ENCODE measurements at regions not wholly inside any gene's neighbourhood (a gene's known extent, or its start where the extent isn't known, plus 50 kb on each side); places are given as distances from the start of the nearest gene placed in this dataset.
"Not testable (repeated sequence)": the region's sequence is repeated elsewhere in the genome, so short reads cannot be mapped to it uniquely, and the experiment has no call there.

DNA sequence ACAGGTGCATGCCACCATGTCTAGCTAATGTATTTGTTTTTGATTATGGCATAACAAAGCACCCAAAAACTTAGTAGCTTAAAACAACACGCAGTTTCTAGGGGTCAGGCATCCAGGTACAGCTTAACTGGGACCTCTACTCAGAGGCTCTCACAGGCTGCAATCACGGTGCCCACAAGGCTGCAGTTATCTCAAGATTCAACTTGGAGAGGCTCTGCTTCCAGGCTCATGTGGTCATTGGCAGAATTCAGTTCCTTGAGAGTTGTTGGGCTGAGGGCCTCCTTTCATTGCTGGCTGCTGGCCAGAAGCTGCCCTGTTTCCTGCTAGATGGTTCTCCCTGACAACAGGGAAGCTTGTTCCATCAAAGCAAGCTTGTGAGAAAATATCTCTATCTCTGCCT lies 348.1 kb downstream of the NPIPA7 start:
- ATAC-seq; DNase-seq; intact Hi-C loops (cut with DNase I, micrococcal nuclease): not testable (repeated sequence)

DNA sequence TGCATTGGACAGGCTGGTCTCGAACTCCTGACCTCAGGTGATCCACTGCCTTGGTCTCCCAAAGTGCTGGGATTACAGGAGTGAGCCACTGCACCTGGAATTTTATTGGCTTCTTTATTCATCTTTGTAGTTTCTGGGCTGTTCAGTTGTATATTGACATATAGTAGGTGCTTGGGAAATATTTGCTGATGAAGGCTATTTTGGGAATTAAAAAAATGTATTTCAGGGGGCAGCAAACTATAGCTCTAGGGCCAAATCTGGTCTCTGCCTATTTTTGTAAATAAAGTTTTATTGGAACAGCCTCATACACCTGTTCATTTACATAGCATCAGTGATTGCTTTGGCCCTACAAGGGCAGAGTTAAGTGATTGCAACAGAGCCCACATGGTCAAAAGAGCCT lies 363.6 kb downstream of the NPIPA7 start:
- DNase-seq; ATAC-seq; intact Hi-C loops (cut with DNase I, micrococcal nuclease): not testable (repeated sequence)

DNA sequence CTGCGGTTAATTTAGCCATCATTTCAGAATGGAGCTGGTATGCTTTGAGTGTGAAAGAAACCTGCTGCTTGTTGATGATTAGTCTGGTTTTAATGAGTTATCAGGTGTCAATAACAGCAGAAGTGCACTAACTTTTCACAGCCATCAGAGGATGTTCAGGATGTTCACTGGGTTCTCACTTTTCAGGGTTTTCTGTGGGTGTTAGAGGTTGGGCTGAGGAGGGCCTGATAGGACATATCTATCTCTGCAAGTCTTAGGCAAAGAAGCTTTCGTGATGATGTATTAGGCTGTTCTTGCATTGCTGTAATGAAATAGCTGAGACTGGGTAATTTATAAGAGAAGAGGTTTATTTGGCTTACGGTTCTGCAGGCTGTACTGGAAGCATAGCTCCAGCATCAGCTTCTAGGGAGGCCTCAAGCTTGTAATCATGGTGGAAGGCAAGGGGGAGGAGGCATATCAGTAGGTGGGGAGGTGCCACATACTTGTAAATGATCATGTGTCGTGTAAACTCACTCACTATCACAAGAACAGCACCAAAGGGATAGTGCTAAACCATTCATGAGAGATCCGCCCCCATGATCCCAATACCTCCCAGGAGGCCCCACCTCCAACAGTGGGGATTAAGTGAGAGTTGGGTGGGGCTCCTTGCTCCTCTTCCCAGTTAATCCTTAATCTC lies 376.2 kb downstream of the NPIPA7 start:
- intact Hi-C loops (cut with DNase I, micrococcal nuclease); ATAC-seq; DNase-seq: not testable (repeated sequence)

DNA sequence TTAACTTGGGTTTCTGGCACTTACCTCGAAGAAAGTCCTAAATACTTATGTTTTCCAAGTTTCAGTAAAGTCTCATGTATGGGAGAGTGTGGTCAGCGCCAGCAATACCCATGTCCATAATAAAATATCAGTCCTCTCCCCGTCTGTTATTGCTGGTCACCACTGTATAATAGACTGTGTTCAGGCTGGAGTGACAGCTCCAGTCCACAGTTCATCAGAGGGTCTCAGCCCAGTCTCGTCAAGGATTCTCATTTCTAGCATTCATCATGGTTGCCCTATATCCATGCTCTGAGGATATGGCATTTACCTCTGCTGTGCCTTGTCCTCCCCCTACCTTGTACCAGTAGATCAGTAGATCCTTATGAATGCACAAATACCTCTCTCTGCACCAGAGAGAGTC lies 384.5 kb downstream of the NPIPA7 start:
- DNase-seq (no peak), ATAC-seq (no peak)
- intact Hi-C loops (cut with DNase I, micrococcal nuclease) = no loop called here

DNA sequence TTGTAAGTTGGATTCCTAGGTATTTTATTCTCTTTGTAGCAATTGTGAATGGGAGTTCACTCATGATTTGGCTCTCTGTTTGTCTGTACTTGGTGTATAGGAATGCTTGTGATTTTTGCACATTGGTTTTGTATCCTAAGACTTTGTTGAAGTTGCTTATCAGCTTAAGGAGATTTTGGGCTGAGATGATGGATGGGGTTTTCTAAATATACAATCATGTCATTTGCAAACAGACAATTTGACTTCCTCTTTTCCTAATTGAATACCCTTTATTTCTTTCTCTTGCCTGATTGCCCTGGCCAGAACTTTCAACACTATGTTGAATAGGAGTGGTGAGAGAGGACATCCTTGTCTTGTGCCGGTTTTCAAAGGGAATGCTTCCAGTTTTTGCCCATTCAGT lies 391.8 kb downstream of the NPIPA7 start:
- DNase-seq; intact Hi-C loops (cut with DNase I, micrococcal nuclease); ATAC-seq: not testable (repeated sequence)

DNA sequence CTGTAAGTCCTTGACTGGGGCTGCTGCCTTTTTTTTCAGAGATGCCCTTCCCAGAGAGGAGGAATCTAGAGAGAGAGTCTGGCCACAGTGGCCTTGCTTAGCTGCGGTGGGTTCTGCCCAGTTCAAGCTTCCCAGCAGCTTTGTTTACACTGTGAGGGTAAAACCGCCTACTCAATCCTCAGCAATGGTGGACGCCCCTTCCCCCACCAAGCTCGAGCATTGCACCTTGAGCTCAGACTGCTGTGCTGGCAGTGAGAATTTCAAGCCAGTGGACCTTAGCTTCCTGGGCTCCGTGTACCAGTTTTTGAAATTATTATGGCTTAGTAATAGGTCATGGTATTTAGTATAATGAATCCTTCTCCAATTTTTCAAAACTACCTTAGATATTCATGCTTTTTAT lies 395.4 kb downstream of the NPIPA7 start:
- DNase-seq = no peak
- intact Hi-C loops (cut with DNase I, micrococcal nuclease) = no loop called here
- ATAC-seq = no peak

DNA sequence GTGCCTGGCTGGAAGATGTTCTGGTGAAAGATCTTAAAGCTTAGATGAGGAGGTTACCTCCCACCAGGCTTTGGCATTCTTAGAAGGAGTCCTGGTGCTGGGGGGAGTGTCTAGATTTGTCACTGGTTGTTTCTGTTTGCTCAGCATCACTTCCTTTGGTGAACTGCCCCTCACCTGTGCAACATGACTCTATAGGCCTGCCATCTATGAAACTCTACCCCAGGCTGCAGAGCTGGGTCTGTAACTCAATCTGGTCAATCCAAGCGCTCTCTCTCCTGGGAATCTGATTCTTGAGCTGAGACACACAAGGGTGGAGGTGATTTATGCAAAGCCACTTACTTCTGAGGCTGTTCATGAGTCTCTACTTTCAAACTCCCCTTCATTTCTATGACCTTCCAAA lies 399.4 kb downstream of the NPIPA7 start:
- no peak for ATAC-seq
- intact Hi-C loops (cut with DNase I, micrococcal nuclease) = no loop called here
- DNase-seq = no peak

DNA sequence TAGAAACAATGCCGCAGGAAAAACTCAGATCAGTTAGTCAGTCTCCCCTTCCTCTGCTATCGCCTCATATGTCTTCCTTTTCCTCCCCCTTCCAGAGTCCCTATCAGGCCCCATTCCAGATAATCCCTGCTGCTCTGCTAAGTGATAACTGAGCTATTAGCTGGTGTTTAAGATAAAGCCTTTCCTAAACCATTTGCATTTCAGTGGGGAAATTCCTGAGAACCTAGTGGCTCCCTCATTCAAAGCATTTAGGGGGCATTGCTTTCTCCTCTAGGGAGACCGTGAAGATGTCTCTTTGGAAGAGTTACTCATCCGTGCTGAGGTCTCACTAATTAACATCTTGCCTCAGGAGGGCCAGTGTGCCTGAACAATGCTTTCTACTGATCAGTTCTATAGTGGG lies 401.6 kb downstream of the NPIPA7 start:
- intact Hi-C loops (cut with DNase I, micrococcal nuclease) = no loop called here

DNA sequence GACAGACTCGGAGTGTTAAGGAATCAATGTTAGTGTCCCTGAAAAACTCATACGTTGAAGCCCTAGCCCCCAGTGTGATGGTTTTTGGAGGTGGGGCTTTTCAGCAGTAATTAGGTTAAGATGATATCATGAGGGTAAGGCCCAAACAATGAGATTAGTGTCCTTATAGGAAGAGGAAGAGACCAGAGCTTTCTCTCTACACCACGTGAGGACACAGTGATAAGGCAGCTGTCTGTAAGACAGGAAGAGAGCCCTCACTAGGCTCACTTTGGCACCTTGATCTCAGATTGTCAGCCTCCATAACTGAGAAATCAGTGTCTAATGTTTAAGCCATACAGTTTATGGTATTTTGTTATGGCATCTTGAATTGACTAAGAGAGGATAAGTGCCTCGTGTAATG lies 403.2 kb downstream of the NPIPA7 start:
- no peak for DNase-seq

More for the DNA sequence above, 401.6 kb downstream of the NPIPA7 start:
- ATAC-seq (no peak), DNase-seq (no peak)

DNA sequence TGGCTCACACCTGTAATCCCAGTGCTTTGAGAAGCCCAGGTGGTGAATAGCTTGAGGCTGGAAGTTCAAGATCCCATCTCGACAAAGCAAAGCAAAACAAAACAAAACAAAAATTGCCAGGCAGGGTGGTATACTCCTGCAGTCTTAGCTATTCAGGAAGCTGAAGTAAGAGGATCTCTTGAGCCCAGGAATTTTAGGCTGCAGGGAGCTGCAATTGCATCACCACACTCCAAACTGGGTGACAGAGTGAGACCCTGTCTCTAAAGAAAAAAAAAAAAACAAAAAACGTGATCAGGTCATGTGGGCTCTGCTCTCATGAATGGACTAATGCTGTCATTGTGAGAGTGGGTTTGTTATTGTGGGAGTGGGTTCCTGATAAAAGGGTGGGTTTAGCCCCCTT lies 409.1 kb downstream of the NPIPA7 start:
- intact Hi-C loops (cut with DNase I, micrococcal nuclease) = no loop called here
- DNase-seq (no peak), ATAC-seq (no peak)

More for the DNA sequence above, 403.2 kb downstream of the NPIPA7 start:
- intact Hi-C loops (cut with DNase I, micrococcal nuclease) = no loop called here
- ATAC-seq = no peak

DNA sequence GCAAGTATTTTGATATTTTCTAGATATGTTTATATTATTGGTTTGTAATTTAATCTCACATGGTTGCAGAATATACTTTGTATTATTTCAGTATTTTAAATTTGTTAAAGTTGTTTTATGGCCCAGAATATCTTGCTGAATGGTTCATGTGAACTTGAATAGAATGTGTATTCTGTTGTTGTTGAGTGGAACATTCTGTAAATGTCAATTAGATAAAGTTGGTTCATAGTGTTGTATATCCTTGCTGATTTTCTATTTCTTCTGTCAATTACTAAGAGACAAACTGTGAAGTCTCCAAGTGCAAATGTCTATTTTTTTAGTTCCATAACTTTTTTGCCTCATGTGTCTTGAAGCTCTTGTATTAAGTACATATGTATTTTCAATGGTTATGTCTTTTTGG lies 411.7 kb downstream of the NPIPA7 start:
- intact Hi-C loops (cut with DNase I, micrococcal nuclease) = no loop called here
- DNase-seq = no peak
- no peak for ATAC-seq

DNA sequence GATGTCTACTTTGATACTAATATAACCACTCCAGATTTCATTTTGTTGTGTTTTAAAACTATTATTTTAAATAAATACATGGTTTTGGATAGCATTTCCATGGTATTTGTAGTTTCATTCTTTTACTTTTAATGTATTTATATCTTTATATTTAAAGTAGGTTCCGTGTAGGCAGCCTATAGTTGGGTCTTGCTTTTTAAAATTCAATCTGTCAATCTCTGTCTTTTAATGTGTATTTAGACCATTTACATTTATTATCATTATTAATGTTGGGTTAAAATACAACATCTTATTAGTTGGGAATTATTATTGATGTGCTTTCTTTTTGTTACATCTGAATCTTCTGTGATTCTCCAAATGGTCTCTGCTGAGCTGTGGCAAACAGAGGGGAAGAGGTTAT lies 412.1 kb downstream of the NPIPA7 start:
- ATAC-seq (no peak), DNase-seq (no peak)
- intact Hi-C loops (cut with DNase I, micrococcal nuclease) = no loop called here

DNA sequence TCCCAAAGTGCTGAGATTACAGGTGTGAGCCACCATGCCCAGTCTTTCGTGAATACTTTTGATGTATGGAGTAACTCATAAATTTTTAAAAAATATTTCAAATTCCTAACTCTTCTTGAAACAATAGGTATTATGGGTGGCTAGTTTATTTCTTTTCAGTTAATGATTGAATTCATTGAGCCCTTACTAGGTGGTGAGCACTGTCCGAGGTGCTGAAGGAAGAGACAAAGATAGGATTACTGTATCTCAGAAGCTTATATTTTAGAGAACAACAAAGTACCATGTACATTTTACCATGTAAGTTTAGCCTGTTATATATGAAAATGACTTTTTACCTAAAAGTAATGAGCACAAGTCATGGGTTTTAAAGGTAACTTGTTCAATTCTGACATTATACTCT lies 418.3 kb downstream of the NPIPA7 start:
- ATAC-seq (no peak), DNase-seq (no peak)
- intact Hi-C loops (cut with DNase I, micrococcal nuclease) = no loop called here

DNA sequence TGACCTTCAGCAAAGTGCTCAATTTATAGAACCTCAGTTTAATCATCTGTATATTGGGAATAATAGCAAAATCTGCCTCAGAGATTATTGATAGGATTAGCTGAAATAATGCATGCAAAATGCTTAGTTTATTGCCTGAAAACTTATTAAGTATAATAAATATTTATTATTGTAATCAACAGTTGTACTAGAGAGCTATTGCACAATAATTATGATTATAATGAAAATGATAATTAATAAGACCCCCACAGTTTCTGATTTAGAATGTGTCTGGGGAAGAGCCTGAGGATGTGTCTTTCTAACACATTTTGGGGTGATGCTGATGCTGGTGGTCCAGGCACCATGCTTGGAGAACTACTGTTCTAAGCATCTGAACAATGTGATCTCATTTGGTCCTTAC lies 419.6 kb downstream of the NPIPA7 start:
- no peak for ATAC-seq
- DNase-seq = no peak
- intact Hi-C loops (cut with DNase I, micrococcal nuclease) = no loop called here

DNA sequence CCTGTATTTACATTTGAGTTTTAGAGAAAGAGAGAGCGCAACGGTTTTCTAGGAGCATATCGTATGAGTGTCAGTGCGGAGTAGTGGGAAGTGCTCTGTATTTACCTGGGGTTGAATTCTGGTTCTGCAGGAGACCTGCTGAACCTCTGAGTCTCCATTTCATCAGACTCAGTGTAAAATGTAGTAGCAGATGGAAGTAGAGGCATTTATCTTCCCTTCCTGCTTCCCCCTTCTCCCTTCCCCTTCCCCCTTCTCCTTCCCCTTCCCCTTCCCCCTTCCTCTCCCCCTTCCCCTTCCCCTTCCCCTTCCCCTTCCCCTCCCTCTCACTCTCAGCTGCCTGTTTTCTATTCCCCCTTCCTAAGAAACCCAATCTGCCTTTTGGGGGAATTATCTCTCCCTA lies 426.9 kb downstream of the NPIPA7 start:
- intact Hi-C loops (cut with DNase I, micrococcal nuclease) = no loop called here
- no peak for ATAC-seq
- DNase-seq = no peak

DNA sequence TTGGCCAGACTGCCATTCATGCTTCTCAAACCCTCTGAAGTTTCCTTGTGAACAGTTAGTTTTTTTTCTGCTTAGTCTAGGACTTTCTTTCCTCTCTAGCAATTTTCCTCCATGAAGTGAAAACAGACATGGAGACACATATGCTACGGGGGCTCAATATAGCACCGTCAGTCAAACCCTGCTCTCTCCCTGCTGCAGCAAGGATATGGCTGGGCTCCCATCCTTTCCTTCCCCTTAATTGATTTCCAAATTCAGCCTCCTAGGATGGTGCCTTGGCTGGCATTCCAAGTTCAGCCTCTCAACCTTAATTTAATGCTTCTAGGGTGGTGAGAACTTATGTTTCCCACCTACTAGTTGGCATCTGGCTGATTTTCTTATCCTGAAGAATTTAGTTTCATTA lies 436.7 kb downstream of the NPIPA7 start:
- intact Hi-C loops (cut with DNase I, micrococcal nuclease) = no loop called here
- ATAC-seq = no peak
- DNase-seq = no peak

DNA sequence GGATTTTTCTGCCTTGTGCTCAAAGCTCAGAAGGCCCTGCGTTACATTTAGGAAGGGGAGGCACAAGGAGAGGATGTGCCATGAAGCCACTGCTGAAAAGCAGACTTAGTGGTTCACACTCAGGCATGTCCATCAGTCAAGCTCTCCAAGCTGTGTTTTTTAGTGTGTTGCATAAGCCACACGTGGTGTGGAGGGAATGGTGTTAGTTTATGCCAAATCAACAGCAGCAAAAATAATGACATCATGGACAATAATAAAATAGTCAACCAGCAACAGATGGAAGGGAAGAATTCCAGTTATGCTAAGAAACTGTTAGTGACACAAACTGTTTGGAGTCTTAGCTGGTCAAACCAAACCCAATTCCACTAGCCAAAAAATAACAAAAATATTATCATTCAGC lies 438.3 kb downstream of the NPIPA7 start:
- DNase-seq (no peak), ATAC-seq (no peak)
- intact Hi-C loops (cut with DNase I, micrococcal nuclease) = no loop called here

DNA sequence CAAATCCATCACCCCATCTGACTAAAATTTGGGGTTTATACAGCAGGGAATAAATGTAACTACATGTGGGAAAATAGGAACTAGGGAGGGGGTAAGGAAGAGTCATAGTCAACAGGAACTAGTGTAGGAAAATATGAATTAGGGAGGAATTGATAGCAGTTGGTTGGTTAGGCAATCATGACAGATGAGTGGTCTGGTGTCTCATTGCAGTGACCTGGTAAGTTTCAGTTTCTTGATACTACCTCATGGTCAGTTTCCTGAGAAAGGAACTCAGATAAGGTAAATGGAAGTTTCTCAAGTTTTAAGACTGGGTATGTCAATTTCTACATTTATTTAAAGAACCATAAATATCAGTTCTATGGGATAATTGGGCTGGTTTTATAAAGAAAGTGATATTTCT lies 442.3 kb downstream of the NPIPA7 start:
- ATAC-seq (no peak), DNase-seq (no peak)
- intact Hi-C loops (cut with DNase I, micrococcal nuclease) = no loop called here

DNA sequence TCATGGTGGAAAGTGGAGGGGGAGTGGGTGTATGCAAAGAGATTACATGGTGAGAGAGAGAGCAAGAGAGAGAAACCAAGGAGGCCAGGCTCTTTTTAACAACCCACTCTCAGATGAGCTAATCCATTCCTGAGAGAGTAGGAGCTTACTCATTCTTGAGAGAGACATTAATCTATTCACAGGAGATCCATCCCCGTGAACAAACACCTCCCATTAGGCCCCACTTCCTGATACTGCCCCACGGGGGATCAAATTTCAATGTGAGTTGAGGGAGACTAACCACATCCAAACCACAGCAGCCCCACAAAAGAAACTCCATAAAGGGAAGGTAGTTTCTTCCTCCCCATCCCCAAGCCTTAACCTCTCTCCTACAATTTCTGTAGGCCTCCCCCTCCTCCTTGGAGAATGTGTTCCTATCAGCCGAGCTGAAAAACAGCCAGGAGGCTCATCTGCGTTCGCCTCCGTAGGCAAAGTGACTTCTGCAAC lies 450.0 kb downstream of the NPIPA7 start:
- intact Hi-C loops (cut with DNase I, micrococcal nuclease) = no loop called here
- ATAC-seq (no peak), DNase-seq (no peak)

DNA sequence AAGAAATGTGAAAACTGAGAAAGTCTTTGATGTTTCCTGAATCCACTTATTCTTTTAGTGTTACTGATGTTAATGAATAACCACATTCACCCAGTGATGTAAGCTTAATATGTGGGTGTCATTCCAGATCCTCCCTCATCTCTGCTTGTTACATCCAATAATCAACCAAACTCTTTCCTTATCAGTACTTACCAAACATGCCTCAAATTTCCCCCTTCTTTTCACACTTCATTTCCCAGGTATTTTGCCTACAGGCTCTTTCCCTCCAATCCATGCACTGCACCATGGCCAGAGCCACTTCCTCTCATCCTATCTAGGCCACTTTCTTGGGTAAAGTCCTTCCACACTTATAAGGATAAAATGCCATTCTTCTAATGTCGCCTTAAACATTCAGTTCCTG lies 451.5 kb downstream of the NPIPA7 start:
- DNase-seq (no peak), ATAC-seq (no peak)
- intact Hi-C loops (cut with DNase I, micrococcal nuclease) = no loop called here

DNA sequence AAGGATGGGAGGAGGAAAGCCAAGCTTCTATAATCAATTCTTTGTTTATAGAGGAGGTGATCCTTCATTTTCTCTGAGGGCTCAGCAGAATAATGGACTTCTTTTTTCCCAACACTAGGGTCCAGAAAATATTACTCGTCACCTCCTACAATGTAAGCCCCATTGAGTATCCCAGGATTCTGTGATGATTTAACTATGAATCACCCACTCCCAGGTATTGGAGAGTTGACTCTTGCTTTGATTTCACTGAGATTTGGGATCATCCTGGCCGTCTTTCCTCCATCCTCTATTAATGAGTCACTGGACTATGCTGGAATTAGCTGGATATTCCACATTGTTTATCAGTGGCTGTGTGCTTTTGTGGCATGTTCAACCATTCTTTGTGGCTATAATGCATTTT lies 452.0 kb downstream of the NPIPA7 start:
- DNase-seq (no peak), ATAC-seq (no peak)
- intact Hi-C loops (cut with DNase I, micrococcal nuclease) = no loop called here

All from left colon (tissue), 2 donors.